ENCODE measurements at regions not wholly inside any gene's neighbourhood (a gene's known extent, or its start where the extent isn't known, plus 50 kb on each side); places are given as distances from the start of the nearest gene placed in this dataset.

- TF ChIP-seq CTCF (IDR thresholded peaks at IDR 0.05) = no peak
- no peak for TF ChIP-seq POLR2A (IDR thresholded peaks at IDR 0.05)
Measured at GRCh38 chr5:27381686-27382085, 343.3 kb upstream of the CDH9 start.

Measured in body of pancreas (tissue), 4 donors.